IMR-90 (cell line): ENCODE measurements at regions not wholly inside any gene's neighbourhood (a gene's known extent, or its start where the extent isn't known, plus 50 kb on each side); places are given as distances from the start of the nearest gene placed in this dataset.

Experiments
- ATAC-seq: fragments of 200-7000 bp; cut with Tn5 transposase; 2 replicates; pipeline ENCODE4 v1.9.1; 2020; ENCODE audit warnings: low read depth, mild to moderate bottlenecking, moderate library complexity
- BruUV-seq: library from RNA; stranded (reverse); fragments of 400-500 nt; replicated peaks from 2 replicates; lab custom pipeline; 2021; lab: Mats Ljungman, UMichigan
- CTCF ChIA-PET: fragments of 300-600 bp; formaldehyde crosslinking; extraction: SDS; loops from one replicate; lab custom pipeline; 2021; ENCODE audit warnings: antibody characterized with exemption; lab: Yijun Ruan, JAX
- POLR2A ChIA-PET: fragments of 300-600 bp; sonication (Branson Sonifier 250); formaldehyde crosslinking; loops from one replicate; lab custom pipeline; 2022; ENCODE audit warnings: antibody characterized with exemption; ENCODE audit not compliant: unreplicated experiment; lab: Charles Lee
- DNase-seq: peaks from one replicate; pipeline ENCODE4 v3.0.0; 2013
- H2AFZ ChIP-seq: replicated peaks from 2 replicates; pipeline ENCODE3; 2013; ENCODE audit warnings: low read length, mild to moderate bottlenecking; ENCODE audit not compliant: poor library complexity
- H2AK5ac ChIP-seq: 2 replicates; pipeline ENCODE4 v1.6.1; 2013; ENCODE audit warnings: low read depth, low read length, inconsistent platforms
- H2AK9ac ChIP-seq: replicated peaks from 2 replicates; pipeline ENCODE3; 2013; ENCODE audit warnings: mild to moderate bottlenecking, low read depth, low read length, moderate library complexity; ENCODE audit not compliant: poor library complexity
- H2BK120ac ChIP-seq: 2 replicates; pipeline ENCODE4 v1.6.1; 2013; ENCODE audit warnings: low read depth, low read length, inconsistent platforms
- H2BK15ac ChIP-seq: 3 replicates; pipeline ENCODE4 v1.6.1; 2013; ENCODE audit warnings: low read depth, low read length, inconsistent platforms
- H2BK20ac ChIP-seq: 2 replicates; pipeline ENCODE4 v1.6.1; 2013; ENCODE audit warnings: low read depth, mild to moderate bottlenecking, inconsistent platforms, low read length, moderate library complexity
- H2BK5ac ChIP-seq: 2 replicates; pipeline ENCODE4 v1.6.1; 2013; ENCODE audit warnings: mild to moderate bottlenecking, low read depth, low read length, inconsistent platforms; ENCODE audit not compliant: poor library complexity, severe bottlenecking
- H3K14ac ChIP-seq: replicated peaks from 2 replicates; pipeline ENCODE4 v1.6.1; 2013; ENCODE audit warnings: low read depth, low read length, inconsistent platforms
- H3K18ac ChIP-seq: 2 replicates; pipeline ENCODE4 v1.6.1; 2013; ENCODE audit warnings: low read depth, low read length, control low read depth
- H3K23ac ChIP-seq: 2 replicates; pipeline ENCODE4 v1.6.1; 2013; ENCODE audit warnings: low read depth, low read length, inconsistent platforms
- H3K27ac ChIP-seq: 2 replicates; pipeline ENCODE4 v1.5.1; 2013; ENCODE audit warnings: mild to moderate bottlenecking, control low read depth, low read length; ENCODE audit not compliant: insufficient read depth
- H3K27me3 ChIP-seq: 2 replicates; pipeline ENCODE4 v1.6.1; 2013; ENCODE audit warnings: low read length; ENCODE audit not compliant: control insufficient read depth, insufficient read depth
- H3K36me3 ChIP-seq: 2 replicates; pipeline ENCODE4 v1.6.1; 2013; ENCODE audit warnings: low read length, mixed read lengths; ENCODE audit not compliant: control insufficient read depth, insufficient read depth
- H3K4ac ChIP-seq: 2 replicates; pipeline ENCODE4 v1.6.1; 2013; ENCODE audit warnings: low read depth, low read length, inconsistent platforms
- H3K4me1 ChIP-seq: 2 replicates; pipeline ENCODE4 v1.6.1; 2013; ENCODE audit warnings: low read length, mixed read lengths; ENCODE audit not compliant: control insufficient read depth, insufficient read depth
- H3K4me2 ChIP-seq: 2 replicates; pipeline ENCODE4 v1.6.1; 2013; ENCODE audit warnings: low read depth, mild to moderate bottlenecking, control low read depth, low read length, moderate library complexity
- H3K4me3 ChIP-seq: 2 replicates; pipeline ENCODE4 v1.5.1; 2013; ENCODE audit warnings: low read depth, mild to moderate bottlenecking, control low read depth, low read length, moderate library complexity; ENCODE audit not compliant: insufficient read depth
- H3K56ac ChIP-seq: 2 replicates; pipeline ENCODE4 v1.6.1; 2013; ENCODE audit warnings: low read length, inconsistent platforms; ENCODE audit not compliant: insufficient read depth; ENCODE audit errors: extremely low read depth
- H3K79me1 ChIP-seq, 2 experiments: 2 replicates each; pipeline ENCODE4 v1.6.1; 2013; ENCODE audit warnings: low read length in 2 of 2, inconsistent platforms in 1 of 2, low read depth in 1 of 2
- H3K9ac ChIP-seq: 2 replicates; pipeline ENCODE4 v1.6.1; 2013; ENCODE audit warnings: low read depth, low read length, control low read depth
- H3K9me1 ChIP-seq: 2 replicates; pipeline ENCODE4 v1.6.1; 2013; ENCODE audit warnings: low read length, inconsistent platforms; ENCODE audit not compliant: insufficient read depth
- H3K9me3 ChIP-seq: 2 replicates; pipeline ENCODE4 v1.6.1; 2013; ENCODE audit warnings: low read length; ENCODE audit not compliant: control insufficient read depth, insufficient read depth
- H4K20me1 ChIP-seq: 2 replicates; pipeline ENCODE4 v1.6.1; 2013; ENCODE audit warnings: low read length, inconsistent platforms; ENCODE audit not compliant: insufficient read depth
- H4K5ac ChIP-seq: 2 replicates; pipeline ENCODE4 v1.6.1; 2013; ENCODE audit warnings: mild to moderate bottlenecking, low read depth, low read length, control low read depth
- H4K8ac ChIP-seq, 2 experiments: 2 replicates each; pipeline ENCODE4 v1.6.1; 2013; ENCODE audit warnings: low read depth in 2 of 2, low read length in 2 of 2, control low read depth in 1 of 2, inconsistent platforms in 1 of 2
- H4K91ac ChIP-seq: 2 replicates; pipeline ENCODE4 v1.6.1; 2013; ENCODE audit warnings: low read depth, low read length, inconsistent platforms; ENCODE audit not compliant: insufficient read depth
- BHLHE40 ChIP-seq: fragments of 150-350 bp; IDR thresholded peaks from 2 replicates; pipeline ENCODE4 v1.6.1; 2016; ENCODE audit warnings: mild to moderate bottlenecking, low read depth, low read length
- CHD1 ChIP-seq: IDR thresholded peaks from 2 replicates; pipeline ENCODE4 v1.6.1; 2012; ENCODE audit warnings: low read depth, low read length, improper control_type of control experiment
- FOS ChIP-seq: fragments of 150-350 bp; IDR thresholded peaks from 2 replicates; pipeline ENCODE4 v1.6.1; 2016; ENCODE audit warnings: low read depth, low read length
- MAFK ChIP-seq: IDR thresholded peaks from 2 replicates; pipeline ENCODE4 v1.6.1; 2012; ENCODE audit warnings: low read depth, low read length, improper control_type of control experiment
- MAZ ChIP-seq: IDR thresholded peaks from 2 replicates; pipeline ENCODE4 v1.6.1; 2012; ENCODE audit warnings: low read depth, mild to moderate bottlenecking, low read length, improper control_type of control experiment, moderate library complexity, borderline replicate concordance
- POLR2A ChIP-seq: IDR thresholded peaks from 2 replicates; pipeline ENCODE4 v1.6.1; 2012; ENCODE audit warnings: mild to moderate bottlenecking, low read depth, low read length
- RAD21 ChIP-seq: IDR thresholded peaks from 2 replicates; pipeline ENCODE4 v1.6.1; 2012; ENCODE audit warnings: low read length, improper control_type of control experiment
- RCOR1 ChIP-seq: IDR thresholded peaks from 2 replicates; pipeline ENCODE4 v1.6.1; 2012; ENCODE audit warnings: mild to moderate bottlenecking, low read length, improper control_type of control experiment; ENCODE audit not compliant: insufficient replicate concordance
- SMC3 ChIP-seq: fragments of 150-350 bp; IDR thresholded peaks from 2 replicates; pipeline ENCODE4 v1.6.1; 2016; ENCODE audit warnings: low read depth, mild to moderate bottlenecking, antibody characterized with exemption, low read length, moderate library complexity
- WGBS, 2 experiments: methylation state at CpG; one replicate each; pipeline versions ENCODE4 v1.1.5 to v1.1.7; 2013; ENCODE audit warnings: missing lambda C conversion rate in 2 of 2; ENCODE audit not compliant: insufficient read length in 1 of 2; ENCODE audit errors: extremely low coverage in 2 of 2; 5-methylcytosine and 5-hydroxymethylcytosine counted together
- dilution Hi-C: fragments of 300-500 bp; cut with HindIII; formaldehyde crosslinking; loops from one replicate; pipeline ENCODE4 v1.14.3; 2018; ENCODE audit warnings: low sequenced_read_pairs; ENCODE audit not compliant: unreplicated experiment
- in situ Hi-C: fragments of 300-500 bp; cut with MboI; formaldehyde crosslinking; loops from 3 replicates; pipeline ENCODE4 v1.14.3; 2019; ENCODE audit warnings: low sequenced_read_pairs, inconsistent platforms, mixed read lengths
- intact Hi-C: fragments of 100-400 bp; cut with micrococcal nuclease; formaldehyde crosslinking; loops from 2 replicates; pipeline ENCODE4 v1.10.0; 2022
- TF ChIP-seq, protein P1 (sequence below): fragments of 150-350 bp; IDR thresholded peaks from 2 replicates; pipeline ENCODE4 v1.6.1; 2016; ENCODE audit warnings: low read depth, mild to moderate bottlenecking, low read length, moderate library complexity, borderline replicate concordance
- TF ChIP-seq, protein P2 (sequence below): conservative IDR thresholded peaks from 2 replicates; pipeline ENCODE4 v1.5.1; 2012; ENCODE audit warnings: mild to moderate bottlenecking, low read depth, low read length, improper control_type of control experiment

- intact Hi-C loops, result no loop called here
Observed at GRCh38 chr17:72511874-72512273, 391.1 kb downstream of the SOX9 start.

More at GRCh38 chr17:72511874-72512273, 391.1 kb downstream of the SOX9 start:
- dilution Hi-C loops, result no loop called here
- no peaks in the 10 kb centered on the region for H3K9me3 ChIP-seq
- ChIA-PET CTCF (no interaction called here), POLR2A (no interaction called here)
- H2AK5ac ChIP-seq, result no peak overlapping the region
- H2AK9ac ChIP-seq, result no peak overlapping the region
- 89% methylated on average over 2 of the region's 3 CpGs; no CpG with 5 or more reads in 1 of the 2 experiments for WGBS, 2 experiments
- H3K4me3 ChIP-seq, result no peak overlapping the region
- H3K79me1 ChIP-seq, result peaks cover 17 to 72% of the 10 kb centered on the region in 2 experiments
- H3K9me1 ChIP-seq, result peaks cover 22% of the 10 kb centered on the region
- no peak overlapping the region for H3K56ac ChIP-seq
- no peak overlapping the region for H4K91ac ChIP-seq
- BruUV-seq, result no TSS peak
- no peak overlapping the region for H3K27ac ChIP-seq
- no peak overlapping the region for H2BK20ac ChIP-seq
- H2AFZ ChIP-seq, result peak overlapping the region; percentile 12
- H2BK15ac ChIP-seq, result no peak overlapping the region
- in situ Hi-C loops, result no loop called here
- H4K20me1 ChIP-seq, result no peaks in the 10 kb centered on the region; the same call in none of the 2 replicates
- H3K14ac ChIP-seq, result 0 out of 2 replicates have a peak overlapping the region, but pooled peaks have one; percentile 34
- 0 out of 2 replicates have a peak overlapping the region, but pooled peaks have one; percentile 11 for H3K23ac ChIP-seq
- H3K4me2 ChIP-seq, result no peak overlapping the region
- ATAC-seq, result no peak
- TF ChIP-seq FOS (no peak), CHD1 (no peak), MAZ (no peak), RAD21 (no peak), RCOR1 (no peak), SMC3 (no peak), POLR2A (no peak), BHLHE40 (no peak), MAFK (no peak)
- TF ChIP-seq, protein P1, sequence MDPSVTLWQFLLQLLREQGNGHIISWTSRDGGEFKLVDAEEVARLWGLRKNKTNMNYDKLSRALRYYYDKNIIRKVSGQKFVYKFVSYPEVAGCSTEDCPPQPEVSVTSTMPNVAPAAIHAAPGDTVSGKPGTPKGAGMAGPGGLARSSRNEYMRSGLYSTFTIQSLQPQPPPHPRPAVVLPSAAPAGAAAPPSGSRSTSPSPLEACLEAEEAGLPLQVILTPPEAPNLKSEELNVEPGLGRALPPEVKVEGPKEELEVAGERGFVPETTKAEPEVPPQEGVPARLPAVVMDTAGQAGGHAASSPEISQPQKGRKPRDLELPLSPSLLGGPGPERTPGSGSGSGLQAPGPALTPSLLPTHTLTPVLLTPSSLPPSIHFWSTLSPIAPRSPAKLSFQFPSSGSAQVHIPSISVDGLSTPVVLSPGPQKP, result no peak
- TF ChIP-seq, protein P2, sequence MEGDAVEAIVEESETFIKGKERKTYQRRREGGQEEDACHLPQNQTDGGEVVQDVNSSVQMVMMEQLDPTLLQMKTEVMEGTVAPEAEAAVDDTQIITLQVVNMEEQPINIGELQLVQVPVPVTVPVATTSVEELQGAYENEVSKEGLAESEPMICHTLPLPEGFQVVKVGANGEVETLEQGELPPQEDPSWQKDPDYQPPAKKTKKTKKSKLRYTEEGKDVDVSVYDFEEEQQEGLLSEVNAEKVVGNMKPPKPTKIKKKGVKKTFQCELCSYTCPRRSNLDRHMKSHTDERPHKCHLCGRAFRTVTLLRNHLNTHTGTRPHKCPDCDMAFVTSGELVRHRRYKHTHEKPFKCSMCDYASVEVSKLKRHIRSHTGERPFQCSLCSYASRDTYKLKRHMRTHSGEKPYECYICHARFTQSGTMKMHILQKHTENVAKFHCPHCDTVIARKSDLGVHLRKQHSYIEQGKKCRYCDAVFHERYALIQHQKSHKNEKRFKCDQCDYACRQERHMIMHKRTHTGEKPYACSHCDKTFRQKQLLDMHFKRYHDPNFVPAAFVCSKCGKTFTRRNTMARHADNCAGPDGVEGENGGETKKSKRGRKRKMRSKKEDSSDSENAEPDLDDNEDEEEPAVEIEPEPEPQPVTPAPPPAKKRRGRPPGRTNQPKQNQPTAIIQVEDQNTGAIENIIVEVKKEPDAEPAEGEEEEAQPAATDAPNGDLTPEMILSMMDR, result no peak
- no peak overlapping the region for H2BK120ac ChIP-seq
- no peak overlapping the region for H2BK5ac ChIP-seq
- no peaks in the 10 kb centered on the region for H3K36me3 ChIP-seq
- H4K8ac ChIP-seq, result no peak overlapping the region
- no peak overlapping the region; the same call in 1 of the 2 replicates for H4K5ac ChIP-seq
- peaks cover 25% of the 10 kb centered on the region for H3K4me1 ChIP-seq
- no peak overlapping the region for H3K9ac ChIP-seq
- H3K27me3 ChIP-seq, result no peaks in the 10 kb centered on the region
- H3K18ac ChIP-seq, result no peak overlapping the region
- no peak for DNase-seq
- H3K4ac ChIP-seq, result no peak overlapping the region
